GM23338 (cell line): ENCODE measurements at regions not wholly inside any gene's neighbourhood (a gene's known extent, or its start where the extent isn't known, plus 50 kb on each side); places are given as distances from the start of the nearest gene placed in this dataset.

ENCODE experiments used
- ATAC-seq: fragments of 200-7000 bp; cut with Tn5 transposase; 3 replicates; pipeline ENCODE4 v1.9.1; 2020
- DNase-seq: peaks from one replicate; pipeline ENCODE4 v3.0.0-alpha.2; 2015; ENCODE audit warnings: low spot score
- H2AFZ ChIP-seq: fragments of 200-600 bp; sonication (generic); 2 replicates; pipeline ENCODE4 v1.8.0; 2016; ENCODE audit warnings: antibody characterized with exemption, mild to moderate bottlenecking, moderate library complexity
- H3F3A ChIP-seq: fragments of 200-600 bp; sonication (generic); replicated peaks from 2 replicates; pipeline ENCODE4 v1.8.0; 2017; ENCODE audit warnings: antibody characterized with exemption, mixed run types, low read depth
- H3K27ac ChIP-seq: fragments of 200-600 bp; sonication (generic); 2 replicates; pipeline ENCODE4 v1.6.1; 2016; ENCODE audit warnings: low read depth
- H3K27me3 ChIP-seq: fragments of 200-600 bp; sonication (generic); 2 replicates; pipeline ENCODE4 v1.8.0; 2016; ENCODE audit warnings: mild to moderate bottlenecking, mixed run types, moderate library complexity; ENCODE audit not compliant: insufficient read depth
- H3K36me3 ChIP-seq: fragments of 200-600 bp; sonication (generic); 2 replicates; pipeline ENCODE4 v1.8.0; 2016; ENCODE audit warnings: mild to moderate bottlenecking; ENCODE audit not compliant: insufficient read depth
- H3K4me1 ChIP-seq: fragments of 200-600 bp; sonication (generic); 2 replicates; pipeline ENCODE4 v1.8.0; 2016; ENCODE audit warnings: mild to moderate bottlenecking, moderate library complexity; ENCODE audit not compliant: insufficient read depth
- H3K4me2 ChIP-seq: fragments of 200-600 bp; sonication (generic); 2 replicates; pipeline ENCODE4 v1.7.1; 2017; ENCODE audit warnings: mixed run types
- H3K4me3 ChIP-seq: fragments of 200-600 bp; sonication (generic); 2 replicates; pipeline ENCODE4 v1.6.1; 2016; ENCODE audit warnings: mixed run types
- H3K79me2 ChIP-seq: fragments of 200-600 bp; sonication (generic); replicated peaks from 2 replicates; pipeline ENCODE4 v1.8.0; 2017; ENCODE audit warnings: mild to moderate bottlenecking; ENCODE audit not compliant: insufficient read depth
- H3K9me2 ChIP-seq: fragments of 200-600 bp; sonication (generic); 2 replicates; pipeline ENCODE4 v1.8.0; 2017; ENCODE audit not compliant: insufficient read depth
- H4K20me1 ChIP-seq: fragments of 200-600 bp; sonication (generic); replicated peaks from 2 replicates; pipeline ENCODE4 v1.8.0; 2017; ENCODE audit warnings: mild to moderate bottlenecking; ENCODE audit not compliant: insufficient read depth
- H3K27ac Mint-ChIP-seq: 2 replicates; pipeline ENCODE4 v1.8.0; 2020; ENCODE audit warnings: inconsistent platforms, mild to moderate bottlenecking, moderate library complexity, mixed read lengths
- H3K27me3 Mint-ChIP-seq: 3 replicates; pipeline ENCODE4 v1.8.0; 2022; ENCODE audit warnings: low read depth, mild to moderate bottlenecking, moderate library complexity, mixed read lengths, inconsistent platforms; ENCODE audit not compliant: insufficient read depth, poor library complexity
- H3K36me3 Mint-ChIP-seq: 3 replicates; pipeline ENCODE4 v1.8.0; 2021; ENCODE audit warnings: low read depth, mild to moderate bottlenecking, inconsistent platforms, moderate library complexity, mixed read lengths
- H3K4me1 Mint-ChIP-seq: 3 replicates; pipeline ENCODE4 v1.8.0; 2020; ENCODE audit warnings: mild to moderate bottlenecking, inconsistent platforms, mixed read lengths
- H3K4me3 Mint-ChIP-seq: 3 replicates; pipeline ENCODE4 v1.8.0; 2021; ENCODE audit warnings: moderate library complexity, mild to moderate bottlenecking, inconsistent platforms, mixed read lengths
- H3K9me3 Mint-ChIP-seq: 3 replicates; pipeline ENCODE4 v1.8.0; 2020; ENCODE audit warnings: moderate library complexity, mild to moderate bottlenecking, inconsistent platforms, mixed read lengths
- CREB1 ChIP-seq: fragments of 250-450 bp; sonication (Bioruptor Pico); IDR thresholded peaks from 2 replicates; pipeline ENCODE4 v1.5.0; 2020; ENCODE audit warnings: low read depth, mild to moderate bottlenecking, moderate library complexity
- EZH2phosphoT487 ChIP-seq: fragments of 200-600 bp; sonication (generic); IDR thresholded peaks from one replicate; pipeline ENCODE4 v1.8.1; 2018; ENCODE audit warnings: antibody characterized with exemption; ENCODE audit not compliant: unreplicated experiment
- STAT1 ChIP-seq: IDR thresholded peaks from one replicate; pipeline ENCODE4 v1.6.1; 2016; ENCODE audit warnings: antibody characterized with exemption; ENCODE audit not compliant: unreplicated experiment
- TF ChIP-seq, protein P1 (sequence below), 2 experiments: fragments of 200-600 bp in 1 of 2; sonication (generic) in 1 of 2; conservative IDR thresholded peaks; 2 replicates each; pipeline versions ENCODE4 v1.5.1 to v1.6.1; 2016 to 2017; ENCODE audit warnings: antibody characterized with exemption in 2 of 2, low read depth in 2 of 2, mild to moderate bottlenecking in 2 of 2, moderate library complexity in 1 of 2
- TF ChIP-seq, protein P2 (sequence below): IDR thresholded peaks from one replicate; pipeline ENCODE4 v1.6.1; 2018; ENCODE audit warnings: antibody characterized with exemption; ENCODE audit not compliant: unreplicated experiment
- TF ChIP-seq, protein P3 (sequence below): fragments of 250-450 bp; sonication (Bioruptor Pico); IDR thresholded peaks from 2 replicates; pipeline ENCODE4 v1.5.0; 2020; ENCODE audit warnings: mild to moderate bottlenecking, moderate library complexity

DNA sequence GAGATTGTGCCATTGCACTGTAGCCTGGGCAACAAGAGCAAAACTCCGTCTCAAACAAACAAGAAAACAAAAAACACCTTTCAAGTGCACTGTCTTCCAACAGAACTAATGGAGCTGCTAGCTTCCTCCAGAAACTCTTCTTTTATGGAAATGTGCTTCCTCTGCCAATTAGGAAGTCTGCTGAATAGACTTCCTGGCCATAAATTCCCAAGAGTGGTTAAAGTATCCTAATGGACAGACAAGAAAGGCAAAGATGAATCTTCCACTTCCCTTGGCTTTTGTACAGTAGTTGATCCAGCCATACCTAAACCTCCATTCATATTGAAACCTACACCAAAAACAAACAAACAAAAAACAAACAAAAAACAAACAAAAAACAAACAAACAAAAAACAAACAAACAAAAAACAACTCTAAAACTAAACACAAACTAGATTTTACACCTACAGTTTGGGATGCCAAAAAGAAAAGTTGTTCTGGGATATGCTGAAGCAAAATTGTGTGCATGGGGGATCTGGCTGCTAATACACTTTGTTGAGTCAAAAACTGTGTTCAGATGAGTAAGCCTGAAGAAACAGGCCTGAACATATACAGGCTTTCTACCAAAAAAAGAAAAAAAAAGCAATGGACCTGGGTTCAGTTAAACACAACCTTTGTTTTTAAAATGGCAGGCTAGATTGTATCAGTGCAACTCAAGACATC, 59.8 kb upstream of the CARMIL1 start (continued):
- TF ChIP-seq, protein P1, sequence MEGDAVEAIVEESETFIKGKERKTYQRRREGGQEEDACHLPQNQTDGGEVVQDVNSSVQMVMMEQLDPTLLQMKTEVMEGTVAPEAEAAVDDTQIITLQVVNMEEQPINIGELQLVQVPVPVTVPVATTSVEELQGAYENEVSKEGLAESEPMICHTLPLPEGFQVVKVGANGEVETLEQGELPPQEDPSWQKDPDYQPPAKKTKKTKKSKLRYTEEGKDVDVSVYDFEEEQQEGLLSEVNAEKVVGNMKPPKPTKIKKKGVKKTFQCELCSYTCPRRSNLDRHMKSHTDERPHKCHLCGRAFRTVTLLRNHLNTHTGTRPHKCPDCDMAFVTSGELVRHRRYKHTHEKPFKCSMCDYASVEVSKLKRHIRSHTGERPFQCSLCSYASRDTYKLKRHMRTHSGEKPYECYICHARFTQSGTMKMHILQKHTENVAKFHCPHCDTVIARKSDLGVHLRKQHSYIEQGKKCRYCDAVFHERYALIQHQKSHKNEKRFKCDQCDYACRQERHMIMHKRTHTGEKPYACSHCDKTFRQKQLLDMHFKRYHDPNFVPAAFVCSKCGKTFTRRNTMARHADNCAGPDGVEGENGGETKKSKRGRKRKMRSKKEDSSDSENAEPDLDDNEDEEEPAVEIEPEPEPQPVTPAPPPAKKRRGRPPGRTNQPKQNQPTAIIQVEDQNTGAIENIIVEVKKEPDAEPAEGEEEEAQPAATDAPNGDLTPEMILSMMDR (conservative IDR thresholded peaks at IDR 0.05; ENCODE audit: low read depth in 2 of 2), result no peak
- TF ChIP-seq STAT1 (no peak), EZH2phosphoT487 (no peak)
- TF ChIP-seq, protein P2, sequence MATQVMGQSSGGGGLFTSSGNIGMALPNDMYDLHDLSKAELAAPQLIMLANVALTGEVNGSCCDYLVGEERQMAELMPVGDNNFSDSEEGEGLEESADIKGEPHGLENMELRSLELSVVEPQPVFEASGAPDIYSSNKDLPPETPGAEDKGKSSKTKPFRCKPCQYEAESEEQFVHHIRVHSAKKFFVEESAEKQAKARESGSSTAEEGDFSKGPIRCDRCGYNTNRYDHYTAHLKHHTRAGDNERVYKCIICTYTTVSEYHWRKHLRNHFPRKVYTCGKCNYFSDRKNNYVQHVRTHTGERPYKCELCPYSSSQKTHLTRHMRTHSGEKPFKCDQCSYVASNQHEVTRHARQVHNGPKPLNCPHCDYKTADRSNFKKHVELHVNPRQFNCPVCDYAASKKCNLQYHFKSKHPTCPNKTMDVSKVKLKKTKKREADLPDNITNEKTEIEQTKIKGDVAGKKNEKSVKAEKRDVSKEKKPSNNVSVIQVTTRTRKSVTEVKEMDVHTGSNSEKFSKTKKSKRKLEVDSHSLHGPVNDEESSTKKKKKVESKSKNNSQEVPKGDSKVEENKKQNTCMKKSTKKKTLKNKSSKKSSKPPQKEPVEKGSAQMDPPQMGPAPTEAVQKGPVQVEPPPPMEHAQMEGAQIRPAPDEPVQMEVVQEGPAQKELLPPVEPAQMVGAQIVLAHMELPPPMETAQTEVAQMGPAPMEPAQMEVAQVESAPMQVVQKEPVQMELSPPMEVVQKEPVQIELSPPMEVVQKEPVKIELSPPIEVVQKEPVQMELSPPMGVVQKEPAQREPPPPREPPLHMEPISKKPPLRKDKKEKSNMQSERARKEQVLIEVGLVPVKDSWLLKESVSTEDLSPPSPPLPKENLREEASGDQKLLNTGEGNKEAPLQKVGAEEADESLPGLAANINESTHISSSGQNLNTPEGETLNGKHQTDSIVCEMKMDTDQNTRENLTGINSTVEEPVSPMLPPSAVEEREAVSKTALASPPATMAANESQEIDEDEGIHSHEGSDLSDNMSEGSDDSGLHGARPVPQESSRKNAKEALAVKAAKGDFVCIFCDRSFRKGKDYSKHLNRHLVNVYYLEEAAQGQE, result no peak

DNA sequence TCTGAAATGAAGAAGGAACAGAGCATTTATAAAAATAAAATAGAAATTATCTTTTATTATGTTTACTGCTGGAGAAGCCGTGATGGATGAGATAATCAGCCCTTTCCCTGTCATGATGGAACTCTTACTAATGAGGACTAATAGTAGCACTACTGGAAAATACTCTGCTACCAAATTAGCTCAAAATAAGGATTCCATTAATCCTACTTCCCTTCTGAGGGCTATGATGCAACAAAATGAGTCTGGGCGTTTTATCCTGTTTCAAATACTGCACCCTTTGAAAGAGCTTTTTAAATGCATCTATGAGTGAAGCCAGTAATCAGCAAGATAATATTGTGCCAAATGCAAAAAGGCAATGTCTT, 59.3 kb upstream of the CARMIL1 start:
- DNase-seq (no peak), ATAC-seq (no peak)
- H3K79me2 ChIP-seq, result no peaks in the 10 kb centered on the region
- no peaks in the 10 kb centered on the region for H3K27me3 ChIP-seq
- H3K36me3 Mint-ChIP-seq, result no peaks in the 10 kb centered on the region
- TF ChIP-seq CREB1, result no peak
- TF ChIP-seq, protein P3, sequence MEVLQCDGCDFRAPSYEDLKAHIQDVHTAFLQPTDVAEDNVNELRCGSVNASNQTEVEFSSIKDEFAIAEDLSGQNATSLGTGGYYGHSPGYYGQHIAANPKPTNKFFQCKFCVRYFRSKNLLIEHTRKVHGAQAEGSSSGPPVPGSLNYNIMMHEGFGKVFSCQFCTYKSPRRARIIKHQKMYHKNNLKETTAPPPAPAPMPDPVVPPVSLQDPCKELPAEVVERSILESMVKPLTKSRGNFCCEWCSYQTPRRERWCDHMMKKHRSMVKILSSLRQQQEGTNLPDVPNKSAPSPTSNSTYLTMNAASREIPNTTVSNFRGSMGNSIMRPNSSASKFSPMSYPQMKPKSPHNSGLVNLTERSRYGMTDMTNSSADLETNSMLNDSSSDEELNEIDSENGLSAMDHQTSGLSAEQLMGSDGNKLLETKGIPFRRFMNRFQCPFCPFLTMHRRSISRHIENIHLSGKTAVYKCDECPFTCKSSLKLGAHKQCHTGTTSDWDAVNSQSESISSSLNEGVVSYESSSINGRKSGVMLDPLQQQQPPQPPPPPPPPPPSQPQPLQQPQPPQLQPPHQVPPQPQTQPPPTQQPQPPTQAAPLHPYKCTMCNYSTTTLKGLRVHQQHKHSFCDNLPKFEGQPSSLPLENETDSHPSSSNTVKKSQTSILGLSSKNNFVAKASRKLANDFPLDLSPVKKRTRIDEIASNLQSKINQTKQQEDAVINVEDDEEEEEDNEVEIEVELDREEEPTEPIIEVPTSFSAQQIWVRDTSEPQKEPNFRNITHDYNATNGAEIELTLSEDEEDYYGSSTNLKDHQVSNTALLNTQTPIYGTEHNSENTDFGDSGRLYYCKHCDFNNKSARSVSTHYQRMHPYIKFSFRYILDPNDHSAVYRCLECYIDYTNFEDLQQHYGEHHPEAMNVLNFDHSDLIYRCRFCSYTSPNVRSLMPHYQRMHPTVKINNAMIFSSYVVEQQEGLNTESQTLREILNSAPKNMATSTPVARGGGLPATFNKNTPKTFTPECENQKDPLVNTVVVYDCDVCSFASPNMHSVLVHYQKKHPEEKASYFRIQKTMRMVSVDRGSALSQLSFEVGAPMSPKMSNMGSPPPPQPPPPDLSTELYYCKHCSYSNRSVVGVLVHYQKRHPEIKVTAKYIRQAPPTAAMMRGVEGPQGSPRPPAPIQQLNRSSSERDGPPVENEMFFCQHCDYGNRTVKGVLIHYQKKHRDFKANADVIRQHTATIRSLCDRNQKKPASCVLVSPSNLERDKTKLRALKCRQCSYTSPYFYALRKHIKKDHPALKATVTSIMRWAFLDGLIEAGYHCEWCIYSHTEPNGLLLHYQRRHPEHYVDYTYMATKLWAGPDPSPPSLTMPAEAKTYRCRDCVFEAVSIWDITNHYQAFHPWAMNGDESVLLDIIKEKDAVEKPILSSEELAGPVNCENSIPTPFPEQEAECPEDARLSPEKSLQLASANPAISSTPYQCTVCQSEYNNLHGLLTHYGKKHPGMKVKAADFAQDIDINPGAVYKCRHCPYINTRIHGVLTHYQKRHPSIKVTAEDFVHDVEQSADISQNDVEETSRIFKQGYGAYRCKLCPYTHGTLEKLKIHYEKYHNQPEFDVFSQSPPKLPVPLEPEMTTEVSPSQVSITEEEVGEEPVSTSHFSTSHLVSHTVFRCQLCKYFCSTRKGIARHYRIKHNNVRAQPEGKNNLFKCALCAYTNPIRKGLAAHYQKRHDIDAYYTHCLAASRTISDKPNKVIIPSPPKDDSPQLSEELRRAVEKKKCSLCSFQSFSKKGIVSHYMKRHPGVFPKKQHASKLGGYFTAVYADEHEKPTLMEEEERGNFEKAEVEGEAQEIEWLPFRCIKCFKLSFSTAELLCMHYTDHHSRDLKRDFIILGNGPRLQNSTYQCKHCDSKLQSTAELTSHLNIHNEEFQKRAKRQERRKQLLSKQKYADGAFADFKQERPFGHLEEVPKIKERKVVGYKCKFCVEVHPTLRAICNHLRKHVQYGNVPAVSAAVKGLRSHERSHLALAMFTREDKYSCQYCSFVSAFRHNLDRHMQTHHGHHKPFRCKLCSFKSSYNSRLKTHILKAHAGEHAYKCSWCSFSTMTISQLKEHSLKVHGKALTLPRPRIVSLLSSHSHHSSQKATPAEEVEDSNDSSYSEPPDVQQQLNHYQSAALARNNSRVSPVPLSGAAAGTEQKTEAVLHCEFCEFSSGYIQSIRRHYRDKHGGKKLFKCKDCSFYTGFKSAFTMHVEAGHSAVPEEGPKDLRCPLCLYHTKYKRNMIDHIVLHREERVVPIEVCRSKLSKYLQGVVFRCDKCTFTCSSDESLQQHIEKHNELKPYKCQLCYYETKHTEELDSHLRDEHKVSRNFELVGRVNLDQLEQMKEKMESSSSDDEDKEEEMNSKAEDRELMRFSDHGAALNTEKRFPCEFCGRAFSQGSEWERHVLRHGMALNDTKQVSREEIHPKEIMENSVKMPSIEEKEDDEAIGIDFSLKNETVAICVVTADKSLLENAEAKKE (CRISPR knock-in tag), result no peak
- TF ChIP-seq, protein P2, result no peak
- peaks cover 19% of the 10 kb centered on the region; the same call in 1 of the 2 replicates for H3K4me1 ChIP-seq
- H3K4me2 ChIP-seq, result no peak overlapping the region
- no peak overlapping the region for H3K27ac Mint-ChIP-seq
- no peak overlapping the region for H3K4me3 Mint-ChIP-seq
- H3K27ac ChIP-seq, result no peak overlapping the region
- H3K4me3 ChIP-seq, result no peak overlapping the region
- no peaks in the 10 kb centered on the region for H3K36me3 ChIP-seq
- H4K20me1 ChIP-seq, result no peaks in the 10 kb centered on the region
- H3K9me3 Mint-ChIP-seq, result no peaks in the 10 kb centered on the region
- peaks cover 24% of the 10 kb centered on the region; the same call in 2 of the 3 replicates for H3K4me1 Mint-ChIP-seq
- H3K27me3 Mint-ChIP-seq, result peaks cover 2% of the 10 kb centered on the region
- H3F3A ChIP-seq, result no peaks in the 10 kb centered on the region
- no peak overlapping the region for H2AFZ ChIP-seq
- 0 out of 2 replicates have a peak, but pooled peaks cover 2% of the 10 kb centered on the region for H3K9me2 ChIP-seq
